Ishikawa (cell line): ENCODE measurements at regions not wholly inside any gene's neighbourhood (a gene's known extent, or its start where the extent isn't known, plus 50 kb on each side); places are given as distances from the start of the nearest gene placed in this dataset.

Experiments used
- CEBPB ChIP-seq: IDR thresholded peaks from 2 replicates; pipeline ENCODE4 v1.6.1; 2012
- CREB1 ChIP-seq: IDR thresholded peaks from 2 replicates; pipeline ENCODE4 v1.6.1; 2012; ENCODE audit warnings: low read depth
- EP300 ChIP-seq: IDR thresholded peaks from 2 replicates; pipeline ENCODE4 v1.6.1; 2012; ENCODE audit warnings: borderline replicate concordance
- FOXM1 ChIP-seq: IDR thresholded peaks from 2 replicates; pipeline ENCODE4 v1.6.1; 2012; ENCODE audit warnings: low read depth, borderline replicate concordance
- MAX ChIP-seq: IDR thresholded peaks from 2 replicates; pipeline ENCODE4 v1.6.1; 2012
- NFIC ChIP-seq: IDR thresholded peaks from 2 replicates; pipeline ENCODE4 v1.6.1; 2012
- RAD21 ChIP-seq: IDR thresholded peaks from 2 replicates; pipeline ENCODE4 v1.6.1; 2012; ENCODE audit warnings: low read depth
- REST ChIP-seq: IDR thresholded peaks from 2 replicates; pipeline ENCODE4 v1.6.1; 2012; ENCODE audit warnings: low read depth, mild to moderate bottlenecking
- TAF1 ChIP-seq: IDR thresholded peaks from 2 replicates; pipeline ENCODE4 v1.6.1; 2012; ENCODE audit warnings: low read depth, mild to moderate bottlenecking
- TCF12 ChIP-seq: IDR thresholded peaks from 2 replicates; pipeline ENCODE4 v1.6.1; 2012; ENCODE audit warnings: low read depth
- TEAD4 ChIP-seq: IDR thresholded peaks from 2 replicates; pipeline ENCODE4 v1.6.1; 2012
- USF1 ChIP-seq: IDR thresholded peaks from 2 replicates; pipeline ENCODE4 v1.6.1; 2012
- YY1 ChIP-seq: IDR thresholded peaks from 2 replicates; pipeline ENCODE4 v1.6.1; 2012; ENCODE audit warnings: low read depth

GRCh38 chrX:2583194-2584162 lies 82.7 kb upstream of the DHRSX start:
- no peak for TF ChIP-seq EP300
- TF ChIP-seq REST, result no peak
- no peak for TF ChIP-seq CREB1
- no peak for TF ChIP-seq FOXM1
- TF ChIP-seq RAD21, result no peak
- no peak for TF ChIP-seq YY1
- no peak for TF ChIP-seq TCF12
- TF ChIP-seq TAF1, result no peak
- no peak for TF ChIP-seq MAX
- no peak for TF ChIP-seq TEAD4
- no peak for TF ChIP-seq NFIC
- no peak for TF ChIP-seq USF1
- TF ChIP-seq CEBPB, result no peak
